Spleen (tissue), 11 donors: ENCODE measurements at regions not wholly inside any gene's neighbourhood (a gene's known extent, or its start where the extent isn't known, plus 50 kb on each side); places are given as distances from the start of the nearest gene placed in this dataset.

ENCODE experiments used
- DNase-seq: peaks from one replicate; pipeline ENCODE4 v3.0.0-alpha.2; 2020
- H3K27ac ChIP-seq, 8 donors: fragments of 200-600 bp; sonication (generic) in 7 of 8; 1 replicate in 4 of 8; 2 replicates in 4 of 8; pipeline versions ENCODE4 v1.5.0 to v1.8.0; 2016 to 2021; ENCODE audit warnings: inconsistent platforms in 4 of 8, mild to moderate bottlenecking in 4 of 8, moderate library complexity in 1 of 8
- H3K27me3 ChIP-seq, 7 donors: fragments of 200-600 bp; sonication (generic) in 6 of 7; replicated peaks in 1 of 7; 1 replicate in 4 of 7; 2 replicates in 3 of 7; pipeline versions ENCODE4 v1.5.0 to v1.8.0; 2016 to 2021; ENCODE audit warnings: inconsistent platforms in 3 of 7, mild to moderate bottlenecking in 1 of 7
- H3K36me3 ChIP-seq, 6 donors: fragments of 200-600 bp; sonication (generic) in 5 of 6; 1 replicate in 4 of 6; 2 replicates in 2 of 6; pipeline versions ENCODE4 v1.5.0 to v1.8.0; 2016 to 2021; ENCODE audit warnings: inconsistent platforms in 2 of 6
- H3K4me1 ChIP-seq, 6 donors: fragments of 200-600 bp; sonication (generic) in 5 of 6; 1 replicate in 3 of 6; 2 replicates in 3 of 6; pipeline versions ENCODE4 v1.5.0 to v1.8.0; 2016 to 2021; ENCODE audit warnings: inconsistent platforms in 3 of 6
- H3K4me3 ChIP-seq, 8 donors: fragments of 200-600 bp; sonication (generic) in 7 of 8; 1 replicate in 4 of 8; 2 replicates in 4 of 8; pipeline versions ENCODE4 v1.5.0 to v1.8.0; 2016 to 2021; ENCODE audit warnings: inconsistent platforms in 4 of 8, mild to moderate bottlenecking in 4 of 8, moderate library complexity in 2 of 8
- H3K9me3 ChIP-seq, 8 donors: fragments of 200-600 bp; sonication (generic) in 7 of 8; 1 replicate in 4 of 8; 2 replicates in 4 of 8; pipeline versions ENCODE4 v1.5.0 to v1.8.0; 2016 to 2021; ENCODE audit warnings: inconsistent platforms in 4 of 8
- CTCF ChIP-seq, 11 experiments: fragments of 200-600 bp in 7 of 11; fragments of 450-650 bp in 4 of 11; sonication (generic) in 4 of 11; IDR thresholded peaks in 8 of 11; conservative IDR thresholded peaks in 3 of 11; 1 replicate in 7 of 11; 2 replicates in 4 of 11; pipeline versions ENCODE4 v1.4.0 to v1.8.0; 2016 to 2021; ENCODE audit warnings: antibody characterized with exemption in 11 of 11, inconsistent platforms in 4 of 11, mild to moderate bottlenecking in 1 of 11
- POLR2A ChIP-seq, 3 donors: fragments of 450-650 bp; IDR thresholded peaks; one replicate each; pipeline ENCODE4 v1.5.1; 2017; ENCODE audit warnings: antibody characterized with exemption in 3 of 3, mild to moderate bottlenecking in 1 of 3
- POLR2AphosphoS5 ChIP-seq, 3 donors: sonication (generic); formaldehyde crosslinking; IDR thresholded peaks; one replicate each; pipeline ENCODE4 v1.5.1; 2017; ENCODE audit warnings: antibody characterized with exemption in 3 of 3
- WGBS, 5 donors: extraction: QIAGEN DNeasy Blood & Tissue Kit in 3 of 5; methylation state at CpG; one replicate each; pipeline versions ENCODE4 v1.1.5 to v1.1.7; 2013 to 2018; 5-methylcytosine and 5-hydroxymethylcytosine counted together
- intact Hi-C: fragments of 100-400 bp; cut with DNase I; formaldehyde crosslinking; loops from one replicate; pipeline ENCODE4 v1.15.0; 2023; ENCODE audit warnings: low total_unique reads
- donor health status: healthy with polysubstance abuse.
- donor health status: DM: no; HTN: no; CAD: no; lungs with moderate emphysema.
- donor health status: DM: no; HTN: no; CAD: no.
- donor health status: Bipolar disorder and iron deficiency.
- donor health status: healthy.
- donor health status: DM: no; HTN: no; CAD: no.
- donor health status: DM: yes; HTN: yes; CAD: no.

DNA sequence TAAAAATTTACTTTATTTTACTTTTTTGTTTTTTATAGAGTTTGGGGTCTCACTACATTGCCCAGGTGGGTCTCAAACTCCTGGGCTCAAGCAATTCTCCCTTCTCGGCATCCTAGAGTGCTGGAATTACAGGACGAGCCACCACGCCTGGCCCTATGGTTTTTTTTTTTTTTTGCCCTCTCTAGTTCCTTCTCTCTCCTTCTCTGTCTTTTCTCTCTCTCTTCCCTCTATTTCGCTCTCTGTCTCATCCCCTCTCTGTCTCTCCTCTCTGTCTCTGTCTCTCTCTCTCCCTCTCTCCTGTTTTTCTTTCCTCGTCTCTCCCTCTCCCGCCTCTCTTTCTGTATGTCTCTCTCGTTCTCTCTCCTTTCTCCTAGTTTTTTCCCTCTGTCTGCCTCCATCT lies 202.6 kb upstream of the LHX5 start:
- intact Hi-C loops, result no loop called here
- TF ChIP-seq POLR2A (IDR thresholded peaks at IDR 0.05), result no peak
- no peak for TF ChIP-seq POLR2AphosphoS5 (IDR thresholded peaks at IDR 0.05)
- WGBS, 5 donors, result 69 to 80% (median 78%) methylated on average over 7 of the region's 7 CpGs
- Histone ChIP-seq H3K4me1 (no peaks in the 10 kb centered on the region), H3K36me3 (no peaks in the 10 kb centered on the region), H3K4me3 (no peak overlapping the region), H3K9me3 (no peaks in the 10 kb centered on the region), H3K27me3 (peaks cover 0 to 88% (median 9%) of the 10 kb centered on the region in 7 donors), H3K27ac (no peak overlapping the region)
- no peak for DNase-seq

GRCh38 chr12:113673458-113674238 lies 202.0 kb upstream of the LHX5 start:
- Histone ChIP-seq H3K4me1 (no peaks in the 10 kb centered on the region), H3K4me3 (no peak overlapping the region), H3K27ac (no peak overlapping the region), H3K27me3 (peaks cover 0 to 92% (median 11%) of the 10 kb centered on the region in 7 donors), H3K36me3 (no peaks in the 10 kb centered on the region), H3K9me3 (no peaks in the 10 kb centered on the region)
- WGBS, 5 donors, result 63 to 75% (median 71%) methylated on average over 20 of the region's 20 CpGs
- no peak for TF ChIP-seq CTCF (IDR thresholded peaks at IDR 0.05 in 8 of 11, conservative IDR thresholded peaks at IDR 0.05 in 3 of 11)
- intact Hi-C loops, result no loop called here
- DNase-seq, result no peak

- intact Hi-C loops, result no loop called here
- Histone ChIP-seq H3K27me3 (peaks cover 0 to 95% (median 10%) of the 10 kb centered on the region in 7 donors), H3K9me3 (no peaks in the 10 kb centered on the region), H3K36me3 (no peaks in the 10 kb centered on the region), H3K27ac (no peak overlapping the region), H3K4me3 (no peak overlapping the region), H3K4me1 (no peaks in the 10 kb centered on the region)
- no peak for DNase-seq
- TF ChIP-seq CTCF (IDR thresholded peaks at IDR 0.05 in 8 of 11, conservative IDR thresholded peaks at IDR 0.05 in 3 of 11) (no peak), POLR2AphosphoS5 (IDR thresholded peaks at IDR 0.05) (no peak), POLR2A (IDR thresholded peaks at IDR 0.05) (no peak)
- 81 to 91% (median 88%) methylated on average over 1 of the region's 1 CpG for WGBS, 5 donors
Observed at GRCh38 chr12:113670742-113671141, 199.1 kb upstream of the LHX5 start.

DNA sequence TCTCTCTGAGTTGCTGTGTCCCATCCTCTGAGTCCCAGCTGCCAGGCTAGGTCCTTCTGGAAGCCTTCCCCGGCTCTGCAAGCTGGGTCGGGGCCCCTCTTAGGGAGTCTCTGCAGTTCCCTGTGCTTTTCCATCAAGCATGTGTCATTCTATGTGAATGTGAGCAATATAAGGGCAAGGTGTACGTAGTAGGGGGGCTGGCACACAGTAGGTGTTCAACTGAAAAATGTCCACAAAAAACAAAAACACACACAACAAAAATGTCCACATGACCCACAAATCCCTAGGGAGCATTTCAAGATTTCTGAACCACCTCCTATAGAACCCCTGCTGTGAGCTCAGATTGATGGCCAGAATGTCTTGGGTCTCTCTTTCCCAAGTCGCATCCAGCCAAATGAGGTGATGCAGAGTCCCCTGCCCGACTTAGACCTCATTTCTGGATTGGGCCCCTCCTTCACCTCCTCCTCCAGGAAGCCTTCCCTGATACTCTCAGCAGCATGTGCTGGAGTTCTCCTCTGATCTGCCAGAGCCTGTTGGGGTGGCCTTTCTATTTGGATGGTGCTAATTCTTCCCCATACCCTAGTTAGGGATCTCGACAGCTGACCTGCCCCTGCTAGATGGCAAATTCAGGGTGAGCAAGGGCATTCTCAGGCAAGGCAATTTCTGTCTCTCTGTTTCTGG lies 196.1 kb upstream of the LHX5 start:
- intact Hi-C loops, result no loop called here
- H3K36me3 ChIP-seq, result no peaks in the 10 kb centered on the region
- no peaks in the 10 kb centered on the region for H3K4me1 ChIP-seq
- WGBS, 5 donors, result 48 to 69% (median 58%) methylated on average over 6 of the region's 6 CpGs
- no peak for DNase-seq
- TF ChIP-seq CTCF (IDR thresholded peaks at IDR 0.05 in 8 of 11, conservative IDR thresholded peaks at IDR 0.05 in 3 of 11) (no peak), POLR2AphosphoS5 (IDR thresholded peaks at IDR 0.05) (no peak), POLR2A (IDR thresholded peaks at IDR 0.05) (no peak)
- H3K4me3 ChIP-seq, result no peak overlapping the region
- no peaks in the 10 kb centered on the region for H3K9me3 ChIP-seq
- no peak overlapping the region for H3K27ac ChIP-seq
- peaks cover 0 to 74% (median 10%) of the 10 kb centered on the region in 7 donors for H3K27me3 ChIP-seq
